ENCODE measurements at regions not wholly inside any gene's neighbourhood (a gene's known extent, or its start where the extent isn't known, plus 50 kb on each side); places are given as distances from the start of the nearest gene placed in this dataset.

DNA sequence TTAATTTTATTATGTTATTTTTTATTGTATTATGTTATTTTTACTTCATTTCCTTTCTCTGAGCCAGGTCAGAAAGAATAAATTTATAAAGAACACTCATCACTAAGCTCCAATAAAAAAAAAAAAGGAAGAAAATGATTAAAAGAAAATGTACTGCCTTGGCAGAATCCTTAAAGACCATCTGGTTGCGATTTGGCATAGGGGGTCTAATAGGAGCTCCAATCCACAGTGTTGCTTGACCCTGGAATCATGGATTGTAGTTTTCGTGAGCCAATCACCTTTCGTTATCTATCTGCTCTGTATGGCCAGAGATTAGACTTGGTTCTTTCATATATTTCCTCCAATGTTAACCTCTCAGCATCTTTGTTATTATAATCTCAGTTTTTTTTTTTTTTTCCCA lies 421.8 kb upstream of the MCTP2 start:
- Histone ChIP-seq H3K27ac (no peak overlapping the region), H3K36me3 (no peaks in the 10 kb centered on the region), H3K9me3 (no peaks in the 10 kb centered on the region), H3K4me3 (no peak overlapping the region), H3K4me1 (no peaks in the 10 kb centered on the region), H3K27me3 (no peaks in the 10 kb centered on the region)
- no peak for DNase-seq
- TF ChIP-seq POLR2A (IDR thresholded peaks at IDR 0.05), result no peak
- no peak for TF ChIP-seq CTCF (IDR thresholded peaks at IDR 0.05)

GRCh38 chr15:93803421-93804152 lies 427.8 kb upstream of the MCTP2 start:
- Histone ChIP-seq H3K9me3 (no peaks in the 10 kb centered on the region), H3K27me3 (no peaks in the 10 kb centered on the region), H3K36me3 (no peaks in the 10 kb centered on the region), H3K4me1 (no peaks in the 10 kb centered on the region), H3K27ac (no peak overlapping the region), H3K4me3 (no peak overlapping the region)
- TF ChIP-seq POLR2A (IDR thresholded peaks at IDR 0.05) (no peak), CTCF (IDR thresholded peaks at IDR 0.05) (no peak)
- DNase-seq, result no peak

- no peak for TF ChIP-seq POLR2A (IDR thresholded peaks at IDR 0.05)
- no peak for TF ChIP-seq CTCF (IDR thresholded peaks at IDR 0.05)
- H3K27ac ChIP-seq, result no peak overlapping the region
Measured at GRCh38 chr15:93801206-93801605, 430.2 kb upstream of the MCTP2 start.

DNA sequence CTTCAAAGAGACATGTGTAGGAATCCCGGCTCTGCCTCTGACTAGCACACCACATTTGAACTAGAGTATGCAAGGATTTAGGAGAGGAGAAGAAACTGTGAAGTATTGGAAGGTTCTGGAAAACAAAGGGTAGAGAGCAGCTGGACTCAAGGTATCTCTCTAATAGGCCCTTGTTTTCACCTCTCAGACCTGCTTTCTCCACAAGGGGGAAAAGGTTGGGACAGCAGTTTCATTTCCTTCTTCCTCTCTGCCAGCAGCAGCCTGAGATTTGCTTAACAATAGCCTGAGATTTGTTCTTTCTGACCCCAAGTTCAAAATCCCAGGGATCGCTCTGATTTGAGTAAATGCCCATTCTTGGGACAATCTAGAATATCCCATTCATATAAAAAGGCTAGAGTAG lies 430.6 kb upstream of the MCTP2 start:
- no peak for DNase-seq
- Histone ChIP-seq H3K36me3 (no peaks in the 10 kb centered on the region), H3K27me3 (no peaks in the 10 kb centered on the region), H3K27ac (no peak overlapping the region), H3K9me3 (no peaks in the 10 kb centered on the region), H3K4me1 (no peaks in the 10 kb centered on the region), H3K4me3 (no peak overlapping the region)
- no peak for TF ChIP-seq POLR2A (IDR thresholded peaks at IDR 0.05)
- no peak for TF ChIP-seq CTCF (IDR thresholded peaks at IDR 0.05)

More at GRCh38 chr15:93801206-93801605, 430.2 kb upstream of the MCTP2 start:
- H3K4me3 ChIP-seq, result no peak overlapping the region
- H3K4me1 ChIP-seq, result no peaks in the 10 kb centered on the region
- H3K27me3 ChIP-seq, result no peaks in the 10 kb centered on the region
- no peaks in the 10 kb centered on the region for H3K9me3 ChIP-seq
- DNase-seq, result no peak
- H3K36me3 ChIP-seq, result no peaks in the 10 kb centered on the region

DNA sequence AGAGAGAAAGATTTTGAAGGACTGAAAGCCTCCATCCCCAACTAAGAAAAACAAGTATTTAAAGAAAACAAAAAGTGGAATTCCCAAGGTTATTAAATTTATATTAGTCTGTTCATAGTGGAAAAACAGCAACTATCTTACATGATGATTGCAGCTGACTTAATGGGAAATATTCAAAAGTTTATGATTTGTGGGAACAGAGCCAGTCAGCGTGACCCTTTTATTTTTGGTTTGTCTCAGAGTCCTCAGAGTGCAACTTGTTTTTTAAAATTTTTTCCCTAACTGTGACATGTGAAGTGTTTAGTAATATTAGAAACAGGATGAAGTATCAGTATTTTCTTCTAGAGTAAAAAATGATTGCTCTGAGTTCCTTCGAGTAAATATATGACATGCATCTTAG lies 441.9 kb upstream of the MCTP2 start:
- Histone ChIP-seq H3K9me3 (no peaks in the 10 kb centered on the region), H3K4me3 (no peak overlapping the region), H3K4me1 (no peaks in the 10 kb centered on the region), H3K27me3 (no peaks in the 10 kb centered on the region), H3K36me3 (no peaks in the 10 kb centered on the region), H3K27ac (no peak overlapping the region)
- DNase-seq, result no peak
- no peak for TF ChIP-seq POLR2A (IDR thresholded peaks at IDR 0.05)
- TF ChIP-seq CTCF (IDR thresholded peaks at IDR 0.05), result no peak

DNA sequence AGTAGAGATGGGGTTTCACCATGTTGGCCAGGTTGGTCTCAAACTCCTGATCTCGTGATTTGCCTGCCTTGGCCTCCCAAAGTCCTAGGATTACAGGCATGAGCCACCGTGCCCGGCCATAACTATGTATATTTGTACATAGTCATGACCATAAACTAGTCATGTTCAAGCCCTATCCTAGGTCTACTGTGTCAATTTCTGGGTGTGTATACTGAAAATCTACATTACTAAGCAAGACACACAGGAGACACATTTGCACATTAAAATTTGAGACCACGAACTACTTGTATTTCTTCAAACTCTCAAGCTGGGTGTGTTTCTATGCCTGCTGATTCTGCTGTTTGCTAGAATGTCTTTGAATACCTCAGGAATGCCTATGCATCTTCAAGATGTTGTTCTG lies 451.3 kb upstream of the MCTP2 start:
- TF ChIP-seq POLR2A (IDR thresholded peaks at IDR 0.05), result no peak
- no peak for TF ChIP-seq CTCF (IDR thresholded peaks at IDR 0.05)
- DNase-seq, result no peak
- Histone ChIP-seq H3K27ac (no peak overlapping the region), H3K36me3 (no peaks in the 10 kb centered on the region), H3K27me3 (no peaks in the 10 kb centered on the region), H3K9me3 (no peaks in the 10 kb centered on the region), H3K4me3 (no peak overlapping the region), H3K4me1 (no peaks in the 10 kb centered on the region)
